ENCODE measurements at regions not wholly inside any gene's neighbourhood (a gene's known extent, or its start where the extent isn't known, plus 50 kb on each side); places are given as distances from the start of the nearest gene placed in this dataset.
"Not testable (repeated sequence)": the region's sequence is repeated elsewhere in the genome, so short reads cannot be mapped to it uniquely, and the experiment has no call there.

DNA sequence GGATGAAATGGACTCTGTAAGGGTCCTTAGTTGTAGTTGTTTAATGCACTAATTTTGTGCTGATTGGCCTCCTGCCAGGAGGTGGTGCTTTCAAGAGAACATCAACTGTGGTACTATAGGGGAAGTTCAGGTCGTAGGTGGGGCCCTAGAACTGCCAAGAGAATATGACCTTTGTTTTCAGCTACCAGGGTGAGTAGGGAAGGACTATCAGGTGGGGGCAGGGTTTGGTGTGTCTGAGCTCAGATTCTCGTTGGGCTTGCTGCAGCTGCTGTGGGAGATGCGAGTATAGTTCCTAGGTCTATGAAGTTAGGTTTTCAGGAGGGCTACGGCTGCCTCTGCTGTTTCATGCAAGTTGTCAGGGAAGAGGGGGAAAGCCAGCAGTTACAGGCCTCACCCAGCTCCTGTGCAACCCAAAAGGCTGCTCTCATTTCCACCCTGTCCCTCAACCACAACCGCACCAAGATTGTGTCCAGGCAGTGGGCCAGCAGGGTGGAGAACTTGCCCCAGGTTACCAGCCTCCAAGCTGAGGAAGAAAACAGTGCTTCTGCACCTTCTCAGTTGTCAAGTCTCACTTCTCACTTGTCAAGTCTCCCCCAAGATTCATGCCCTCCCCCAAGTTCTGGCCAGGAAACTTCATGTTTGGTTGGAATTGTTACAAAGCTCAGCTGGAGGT, 626.5 kb upstream of the MAP3K7 start:
- DNase-seq (ENCODE audit: low read depth) = no peak

DNA sequence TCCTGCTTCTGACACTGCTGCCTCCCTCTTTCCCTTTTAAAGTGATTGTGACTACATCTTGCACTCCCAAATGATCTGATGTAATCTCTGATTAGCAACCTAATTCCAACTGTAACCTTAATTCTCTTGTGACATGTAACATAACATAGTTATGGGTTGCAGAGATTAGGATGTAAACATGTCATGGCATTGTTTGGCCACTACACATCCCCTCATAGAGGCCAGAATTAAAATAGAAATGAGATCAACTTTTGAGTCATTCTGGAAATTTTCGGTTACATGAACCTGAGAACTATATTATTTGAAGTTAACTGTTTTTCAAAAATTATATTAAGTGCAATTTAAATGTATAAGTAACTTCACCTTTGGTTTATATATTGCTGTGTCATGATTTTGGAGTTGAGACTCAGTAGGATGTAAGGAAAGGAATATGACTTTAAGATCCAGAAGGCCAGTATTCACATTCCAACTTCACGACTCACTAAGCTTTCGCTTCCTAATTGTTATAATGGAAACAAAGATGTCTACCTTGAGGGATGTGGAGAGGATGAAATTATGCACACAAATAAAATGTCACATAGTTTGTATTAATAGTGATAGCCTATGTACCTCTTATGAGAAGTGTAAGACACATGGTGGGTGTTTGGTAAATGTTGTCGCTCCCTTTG, 611.9 kb upstream of the MAP3K7 start:
- no peak for DNase-seq (ENCODE audit: low read depth)

DNA sequence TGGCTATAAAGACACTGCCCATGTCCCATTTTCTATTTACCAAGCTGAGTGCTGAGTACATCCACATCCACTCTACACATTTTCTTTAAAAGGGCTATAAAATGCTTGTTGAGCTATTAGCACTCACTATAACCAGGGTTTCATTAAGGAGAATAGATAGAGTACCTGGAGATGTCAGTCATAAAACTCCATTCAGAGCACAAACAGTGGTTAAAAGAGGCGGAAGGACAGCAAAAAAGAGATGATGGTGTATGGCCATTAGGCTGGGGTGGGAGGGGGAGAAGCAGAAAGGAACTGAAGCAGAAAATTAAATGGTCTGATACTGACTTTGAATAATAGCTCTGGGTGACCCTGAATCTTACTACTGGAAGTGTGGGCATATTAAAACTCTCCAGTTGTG, 609.9 kb upstream of the MAP3K7 start:
- no peak for DNase-seq (ENCODE audit: low read depth)

DNA sequence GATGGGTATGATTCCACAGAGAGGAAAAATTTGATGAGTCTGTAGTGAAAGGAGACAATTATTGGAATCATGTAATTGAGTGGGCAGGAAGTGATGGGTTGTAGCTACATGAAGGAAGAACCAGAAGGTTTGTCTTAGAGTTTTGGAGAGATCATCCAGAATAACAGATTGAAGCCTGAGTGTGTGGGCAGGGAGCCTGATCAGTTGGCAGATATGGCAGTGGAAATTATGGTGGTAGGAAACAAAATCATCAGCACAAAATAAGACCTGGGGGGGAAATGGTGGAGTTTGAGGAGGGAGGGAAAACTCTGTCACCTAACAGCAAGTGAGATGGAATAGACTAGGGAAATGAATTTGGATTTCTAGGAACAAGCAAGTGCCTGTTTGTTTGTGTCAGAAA, 606.6 kb upstream of the MAP3K7 start:
- no peak for DNase-seq (ENCODE audit: low read depth)

- not testable (repeated sequence) for DNase-seq (ENCODE audit: low read depth)
These were observed 603.2 kb upstream of the MAP3K7 start for GRCh38 chr6:91190041-91190440.

- DNase-seq (ENCODE audit: low read depth) = no peak
These were observed 598.2 kb upstream of the MAP3K7 start for GRCh38 chr6:91185072-91185471.

- DNase-seq (ENCODE audit: low read depth) = no peak
These were observed 594.5 kb upstream of the MAP3K7 start for GRCh38 chr6:91181416-91181815.

GRCh38 chr6:91173651-91174050, 586.8 kb upstream of the MAP3K7 start:
- no peak for DNase-seq (ENCODE audit: low read depth)

DNA sequence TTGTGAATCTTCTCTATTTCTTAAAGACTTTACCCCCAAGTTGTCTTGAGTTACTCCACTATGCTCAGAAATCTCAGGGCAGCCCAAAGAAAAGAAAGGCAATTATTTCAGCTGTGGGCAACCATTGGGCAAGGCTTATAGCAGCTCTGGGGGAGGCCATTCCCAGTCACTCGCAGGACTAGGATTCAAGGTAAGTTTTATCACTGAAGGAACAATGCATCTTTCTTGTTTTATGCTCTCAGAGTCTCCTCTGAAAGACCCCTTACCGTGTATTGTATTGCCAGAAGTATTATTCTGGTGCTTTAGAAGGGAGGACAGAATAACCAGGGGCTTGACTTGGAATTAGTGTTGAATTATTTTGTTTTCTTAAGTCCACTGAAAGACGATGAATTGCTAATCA, 586.3 kb upstream of the MAP3K7 start:
- no peak for DNase-seq (ENCODE audit: low read depth)

DNA sequence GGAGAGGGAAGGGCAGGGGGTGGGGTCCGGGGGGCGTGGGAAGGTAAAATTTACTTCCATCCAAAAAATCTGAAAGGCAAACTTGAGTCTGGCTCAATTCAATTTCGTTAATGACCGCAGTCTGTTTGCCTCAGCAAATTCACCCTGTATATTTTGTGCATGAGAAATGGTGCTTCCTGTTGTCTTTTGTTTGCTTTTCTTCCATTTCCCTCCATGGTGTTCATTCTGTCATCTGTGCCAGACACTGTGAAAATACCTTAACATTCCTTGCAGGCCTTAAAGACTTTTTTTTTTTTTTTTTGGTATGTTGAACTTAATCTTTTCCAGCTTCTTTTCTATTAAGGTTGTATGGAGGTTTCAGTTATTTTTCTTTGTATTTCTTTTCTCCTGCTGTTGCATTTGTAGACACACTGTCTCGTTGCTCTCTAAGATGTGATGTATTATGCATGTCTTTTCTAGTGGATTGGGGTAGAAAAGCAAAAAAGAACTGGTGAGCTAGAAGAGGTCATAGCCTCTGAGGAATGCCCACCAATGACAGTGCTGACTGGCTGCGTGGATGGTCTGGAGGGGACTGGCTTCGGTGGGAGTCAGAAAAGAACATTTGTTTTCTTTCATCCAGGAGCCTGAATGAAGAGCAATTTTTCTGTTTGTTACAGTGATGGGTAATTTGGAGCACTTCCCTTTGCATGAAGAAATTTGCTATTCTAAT, 585.0 kb upstream of the MAP3K7 start:
- no peak for DNase-seq (ENCODE audit: low read depth)

DNA sequence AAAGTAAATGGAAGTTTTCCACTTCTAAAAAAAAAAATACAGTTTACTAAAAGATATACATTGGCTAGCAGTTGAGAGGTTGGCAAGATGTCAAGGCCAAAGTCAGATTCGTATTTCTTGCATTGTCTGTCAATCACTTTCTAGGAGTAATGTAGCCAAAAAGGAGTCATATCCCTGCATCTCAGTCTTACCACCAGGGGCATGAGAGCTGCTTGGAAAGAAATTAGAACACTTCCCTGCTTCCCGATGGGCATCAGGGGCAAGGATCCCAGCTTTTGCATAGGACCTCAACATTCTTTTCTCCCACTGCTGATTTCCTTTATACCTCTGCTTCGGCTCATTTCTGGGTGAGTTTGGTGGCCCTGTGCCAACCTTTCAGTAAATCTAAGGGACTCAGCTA, 581.0 kb upstream of the MAP3K7 start:
- DNase-seq (ENCODE audit: low read depth) = no peak

GRCh38 chr6:91166271-91167046, 579.6 kb upstream of the MAP3K7 start:
- no peak for DNase-seq (ENCODE audit: low read depth)

DNA sequence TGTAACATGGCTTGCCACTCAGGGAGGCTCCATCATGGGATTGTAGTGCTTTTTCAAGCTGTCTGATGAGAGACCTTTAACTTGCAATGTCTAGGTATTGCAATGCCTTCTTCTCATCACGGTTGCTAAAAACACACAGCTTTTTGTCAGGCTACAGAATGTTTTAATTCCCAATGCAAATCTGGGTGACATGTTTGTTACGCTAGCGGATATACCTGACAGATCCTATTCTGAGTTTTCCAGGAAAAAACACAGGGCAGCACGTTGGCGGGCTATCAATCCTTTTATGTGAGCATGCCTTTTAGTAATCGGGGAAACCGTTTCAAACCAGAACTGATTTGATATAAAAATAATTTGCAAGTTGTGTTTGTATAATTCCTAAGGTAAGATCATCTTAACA, 577.2 kb upstream of the MAP3K7 start:
- no peak for DNase-seq (ENCODE audit: low read depth)

- no peak for DNase-seq (ENCODE audit: low read depth)
These were observed 574.4 kb upstream of the MAP3K7 start for GRCh38 chr6:91161246-91161645.

GRCh38 chr6:91155129-91155785, 568.4 kb upstream of the MAP3K7 start:
- DNase-seq (ENCODE audit: low read depth) = no peak

DNA sequence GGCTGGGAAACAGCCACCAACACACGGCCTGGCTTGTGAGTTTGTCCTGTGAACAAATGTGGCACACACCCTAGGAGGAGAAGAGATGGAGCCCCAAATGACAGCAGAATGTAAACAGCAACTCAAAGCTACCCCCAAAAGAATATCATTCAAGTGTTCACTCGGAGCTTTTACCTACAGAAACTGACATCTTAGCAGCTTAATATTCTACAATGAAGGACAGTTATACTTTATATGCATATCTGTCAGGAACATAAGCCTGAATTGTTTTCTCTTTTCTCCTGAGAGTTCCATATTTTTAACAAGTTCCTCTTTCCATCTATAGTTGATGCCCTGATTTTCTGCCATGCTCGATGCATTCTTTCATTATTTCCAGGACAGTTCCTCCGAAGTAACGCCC, 566.0 kb upstream of the MAP3K7 start:
- no peak for DNase-seq (ENCODE audit: low read depth)

DNA sequence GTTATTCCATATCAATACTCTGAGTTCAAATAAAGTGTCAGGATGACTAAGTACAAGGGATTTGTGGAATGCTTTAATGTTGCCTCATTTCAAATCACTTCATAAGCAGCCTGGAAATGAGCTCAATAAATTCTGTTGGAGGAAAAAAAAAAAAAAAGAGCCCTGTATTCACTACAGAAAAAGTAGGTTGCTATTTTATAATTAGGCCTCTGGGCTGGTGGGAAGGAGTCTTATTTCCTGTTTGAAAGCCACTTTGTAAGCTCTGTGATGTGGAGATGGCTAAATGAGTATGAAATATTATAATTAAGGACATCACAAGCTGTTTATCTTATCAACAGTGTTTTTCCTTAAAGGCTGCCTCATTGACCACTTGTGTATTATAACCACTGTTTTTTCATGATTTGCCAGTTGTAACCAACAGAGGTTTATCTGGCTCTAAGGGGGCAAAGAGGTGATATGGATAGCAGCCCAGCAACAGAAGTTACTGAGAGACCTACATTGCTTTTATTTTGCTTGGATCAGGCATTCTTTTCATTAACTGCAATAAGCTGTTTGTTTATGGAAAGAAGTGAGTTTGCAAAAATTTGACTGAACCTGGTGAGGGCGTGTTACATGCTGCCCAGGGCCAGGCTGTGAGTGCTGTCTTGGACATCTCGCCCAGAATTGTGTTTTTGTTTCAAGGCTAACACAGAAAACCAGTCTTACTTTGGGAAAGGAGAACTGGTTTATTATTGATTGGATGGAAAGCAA, 563.3 kb upstream of the MAP3K7 start:
- no peak for DNase-seq (ENCODE audit: low read depth)

DNA sequence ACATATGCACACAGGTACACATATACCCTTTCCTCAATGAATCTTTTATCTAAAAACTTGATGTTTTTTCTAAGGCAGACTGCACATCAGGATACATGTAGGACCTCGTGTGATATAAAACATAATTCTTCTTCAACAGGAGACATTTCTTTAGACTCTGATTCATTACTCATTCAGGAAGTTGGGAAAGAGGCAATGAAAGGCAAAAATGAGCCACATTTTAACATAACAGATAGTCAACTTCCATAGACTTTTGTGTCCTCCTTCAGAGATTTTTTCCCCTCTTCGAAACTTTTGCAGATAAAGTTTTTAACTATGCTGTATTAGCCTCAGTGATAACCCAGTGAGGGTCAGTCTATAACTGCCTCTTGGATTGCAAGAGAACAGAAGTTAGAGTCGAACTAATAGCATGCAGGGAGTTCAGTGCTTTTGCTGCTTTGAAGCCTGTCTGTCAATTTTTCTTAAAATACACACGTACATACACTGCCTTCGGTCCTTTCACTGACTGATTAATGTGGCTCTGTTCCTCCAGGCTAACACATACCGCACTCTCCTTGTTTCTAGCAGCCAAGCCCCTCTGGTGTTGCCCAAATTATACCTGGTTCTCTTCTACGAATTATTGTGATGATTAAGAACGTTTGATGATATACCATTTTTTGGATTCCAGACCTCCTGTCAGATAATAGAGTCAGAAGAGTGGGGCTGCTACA, 562.5 kb upstream of the MAP3K7 start:
- no peak for DNase-seq (ENCODE audit: low read depth)

GRCh38 chr6:91144126-91144525, 557.3 kb upstream of the MAP3K7 start:
- DNase-seq (ENCODE audit: low read depth) = no peak

- DNase-seq (ENCODE audit: low read depth) = no peak
These were observed 555.3 kb upstream of the MAP3K7 start for GRCh38 chr6:91142154-91142553.
